Retinal pigment epithelial cell (primary cell): ENCODE measurements at regions not wholly inside any gene's neighbourhood (a gene's known extent, or its start where the extent isn't known, plus 50 kb on each side); places are given as distances from the start of the nearest gene placed in this dataset.

ENCODE experiments used
- DNase-seq: peaks from one replicate; pipeline ENCODE4 v3.0.0-alpha.2; 2010; ENCODE audit warnings: low read depth
- H3K4me3 ChIP-seq: 2 replicates; pipeline ENCODE4 v1.5.1; 2011; ENCODE audit warnings: mild to moderate bottlenecking, low read length, control low read depth, moderate library complexity
- TF ChIP-seq, protein P1 (sequence below): conservative IDR thresholded peaks from 2 replicates; pipeline ENCODE4 v1.5.1; 2011; ENCODE audit warnings: low read depth, low read length, control low read depth, inconsistent platforms

- no peak overlapping the region for H3K4me3 ChIP-seq
- peak; percentile 59 for DNase-seq
- TF ChIP-seq, protein P1, sequence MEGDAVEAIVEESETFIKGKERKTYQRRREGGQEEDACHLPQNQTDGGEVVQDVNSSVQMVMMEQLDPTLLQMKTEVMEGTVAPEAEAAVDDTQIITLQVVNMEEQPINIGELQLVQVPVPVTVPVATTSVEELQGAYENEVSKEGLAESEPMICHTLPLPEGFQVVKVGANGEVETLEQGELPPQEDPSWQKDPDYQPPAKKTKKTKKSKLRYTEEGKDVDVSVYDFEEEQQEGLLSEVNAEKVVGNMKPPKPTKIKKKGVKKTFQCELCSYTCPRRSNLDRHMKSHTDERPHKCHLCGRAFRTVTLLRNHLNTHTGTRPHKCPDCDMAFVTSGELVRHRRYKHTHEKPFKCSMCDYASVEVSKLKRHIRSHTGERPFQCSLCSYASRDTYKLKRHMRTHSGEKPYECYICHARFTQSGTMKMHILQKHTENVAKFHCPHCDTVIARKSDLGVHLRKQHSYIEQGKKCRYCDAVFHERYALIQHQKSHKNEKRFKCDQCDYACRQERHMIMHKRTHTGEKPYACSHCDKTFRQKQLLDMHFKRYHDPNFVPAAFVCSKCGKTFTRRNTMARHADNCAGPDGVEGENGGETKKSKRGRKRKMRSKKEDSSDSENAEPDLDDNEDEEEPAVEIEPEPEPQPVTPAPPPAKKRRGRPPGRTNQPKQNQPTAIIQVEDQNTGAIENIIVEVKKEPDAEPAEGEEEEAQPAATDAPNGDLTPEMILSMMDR: no peak
Measured at GRCh38 chr7:13007331-13007730, 319.9 kb downstream of the ARL4A start.

- TF ChIP-seq, protein P1: no peak
- no peak for DNase-seq
- H3K4me3 ChIP-seq: no peak overlapping the region
Measured at GRCh38 chr7:13009517-13009916, 322.1 kb downstream of the ARL4A start.

DNA sequence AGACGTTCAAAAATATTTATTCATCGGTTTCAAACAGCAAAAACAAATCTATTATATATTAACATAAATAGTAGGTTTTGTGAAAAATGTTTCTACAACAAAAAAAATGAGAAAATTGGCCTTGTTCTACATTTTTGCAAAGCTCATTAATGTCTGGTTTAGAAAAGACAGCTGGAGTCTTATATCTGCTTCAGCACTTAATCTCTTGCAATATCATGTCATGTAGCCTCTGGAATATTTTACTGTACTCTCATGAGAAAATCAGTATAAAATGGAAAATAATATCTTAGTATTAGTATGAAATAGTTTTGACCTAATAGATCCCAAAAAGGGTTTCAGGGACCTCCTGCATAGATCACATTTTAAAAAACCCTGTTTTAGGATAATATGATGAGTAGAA, 326.6 kb downstream of the ARL4A start:
- no peak for DNase-seq
- no peak overlapping the region for H3K4me3 ChIP-seq
- TF ChIP-seq, protein P1: no peak

DNA sequence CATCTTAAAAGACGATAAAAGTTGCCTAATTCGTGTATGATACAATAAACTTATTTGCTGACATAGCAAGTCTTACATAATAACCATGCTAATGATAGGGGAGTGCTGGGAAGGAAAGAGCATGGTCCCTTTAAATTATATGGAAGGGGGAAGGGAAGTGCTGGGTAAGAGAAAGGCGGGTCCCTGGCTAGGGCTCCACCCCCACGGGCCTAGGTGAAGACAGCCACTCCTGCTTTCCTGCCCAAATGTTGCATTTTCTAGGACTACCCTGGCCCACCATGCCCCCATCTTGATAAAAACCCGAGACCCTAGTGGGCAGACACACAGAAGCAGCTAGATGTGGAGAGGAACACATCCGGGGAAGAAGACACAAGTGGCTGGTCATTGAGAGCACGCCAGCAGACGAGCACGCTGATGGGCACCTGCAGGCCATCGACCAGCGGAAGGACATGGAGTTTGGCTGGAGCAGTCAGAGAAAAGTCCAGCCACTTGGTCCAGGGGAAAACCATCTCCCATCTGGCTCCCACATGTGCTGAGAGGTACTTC, 328.7 kb downstream of the ARL4A start:
- TF ChIP-seq, protein P1: no peak
- no peak overlapping the region for H3K4me3 ChIP-seq
- no peak for DNase-seq

GRCh38 chr7:13016592-13017332, 329.3 kb downstream of the ARL4A start:
- no peak for DNase-seq
- TF ChIP-seq, protein P1: no peak
- no peak overlapping the region for H3K4me3 ChIP-seq

- no peak overlapping the region for H3K4me3 ChIP-seq
- TF ChIP-seq, protein P1: no peak
- DNase-seq: no peak
Measured at GRCh38 chr7:13017333-13017857, 330.0 kb downstream of the ARL4A start.

DNA sequence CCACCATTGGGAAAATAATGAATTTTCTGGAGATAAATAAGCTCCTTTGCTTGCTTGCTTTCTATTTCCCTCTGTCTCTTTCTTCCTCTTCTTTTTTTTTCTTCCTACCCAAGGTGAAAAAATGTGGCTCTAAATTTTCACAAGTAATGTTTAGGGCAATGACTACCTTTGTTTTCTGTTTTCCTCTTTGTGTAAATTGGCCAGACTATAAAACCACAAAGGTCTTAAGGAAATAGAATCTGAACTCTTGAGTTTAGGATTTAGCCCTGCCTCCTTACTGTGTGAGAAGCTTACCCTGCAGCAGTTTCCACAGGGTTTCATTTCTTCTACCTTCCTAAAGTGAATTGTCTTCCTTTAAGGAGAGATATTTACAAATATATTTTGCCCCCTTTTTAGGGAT, 330.4 kb downstream of the ARL4A start:
- TF ChIP-seq, protein P1: no peak
- no peak overlapping the region for H3K4me3 ChIP-seq
- DNase-seq: no peak
